ENCODE measurements at regions not wholly inside any gene's neighbourhood (a gene's known extent, or its start where the extent isn't known, plus 50 kb on each side); places are given as distances from the start of the nearest gene placed in this dataset.

GRCh38 chr5:123708074-123708806 lies 196.3 kb downstream of the CSNK1G3 start:
- Histone ChIP-seq H3K4me3 (ENCODE audit: control extremely low read depth in 1 of 5, extremely low read depth in 1 of 5, insufficient read depth in 1 of 5, low read depth in 2 of 5, low read length in 4 of 5) (no peak overlapping the region), H4K20me1 (ENCODE audit: control insufficient read depth, insufficient read depth, low read length, poor library complexity, severe bottlenecking) (no peaks in the 10 kb centered on the region), H2AFZ (ENCODE audit: insufficient read depth, low read depth, low read length, poor library complexity, severe bottlenecking) (no peak overlapping the region), H3K4me1 (ENCODE audit: control insufficient read depth in 2 of 2, insufficient read depth in 2 of 2, low read length in 2 of 2) (no peaks in the 10 kb centered on the region), H3K79me2 (ENCODE audit: control insufficient read depth, insufficient read depth, low read length) (no peaks in the 10 kb centered on the region), H3K4me2 (replicated peaks; ENCODE audit: low read depth, low read length, poor library complexity, severe bottlenecking) (no peak overlapping the region), H3K9me3 (ENCODE audit: control extremely low read depth in 1 of 3, control insufficient read depth in 2 of 3, insufficient read depth in 1 of 3, low read length in 2 of 3) (peaks cover 3 to 6% (median 4%) of the 10 kb centered on the region in 3 donors), H3K27ac (ENCODE audit: low read length in 2 of 2) (no peak overlapping the region), H3K27me3 (replicated peaks in 1 of 4; ENCODE audit: control extremely low read depth in 1 of 4, control insufficient read depth in 3 of 4, insufficient read depth in 4 of 4, low read length in 3 of 4) (no peaks in the 10 kb centered on the region), H3K9ac (ENCODE audit: low read length) (no peak overlapping the region), H3K36me3 (replicated peaks in 1 of 2; ENCODE audit: control extremely low read depth in 1 of 2, control insufficient read depth in 1 of 2, extremely low read depth in 1 of 2, insufficient read depth in 2 of 2, low read length in 1 of 2) (no peaks in the 10 kb centered on the region)
- no peak for ATAC-seq (ENCODE audit: low read depth)
- ChIA-PET POLR2A (no interaction called here), CTCF (no interaction called here)
- Mint-ChIP-seq H3K9me3 (ENCODE audit: insufficient read depth) (peaks cover 16% of the 10 kb centered on the region), H3K27me3 (no peaks in the 10 kb centered on the region), H3K4me3 (no peak overlapping the region), H3K27ac (no peak overlapping the region), H3K4me1 (no peaks in the 10 kb centered on the region)
- WGBS (ENCODE audit: insufficient coverage): 94% methylated on average over 2 of the region's 3 CpGs
- intact Hi-C loops (cut with micrococcal nuclease): no loop called here
- TF ChIP-seq EZH2 (IDR thresholded peaks at IDR 0.05; ENCODE audit: borderline replicate concordance, insufficient read depth, low read depth, low read length, poor library complexity, severe bottlenecking) (no peak), CTCF (IDR thresholded peaks at IDR 0.05) (no peak)
- DNase-seq: no peak

GRCh38 chr5:123706531-123706930 lies 194.6 kb downstream of the CSNK1G3 start:
- CTCF ChIA-PET: no interaction called here
- POLR2A ChIA-PET: no interaction called here
- no peak overlapping the region for H3K9ac ChIP-seq (ENCODE audit: low read length)
- H2AFZ ChIP-seq (ENCODE audit: insufficient read depth, low read depth, low read length, poor library complexity, severe bottlenecking): no peak overlapping the region
- H3K4me3 ChIP-seq (ENCODE audit: control extremely low read depth in 1 of 5, extremely low read depth in 1 of 5, insufficient read depth in 1 of 5, low read depth in 2 of 5, low read length in 4 of 5): no peak overlapping the region
- no peak overlapping the region for H3K27ac Mint-ChIP-seq
- no peaks in the 10 kb centered on the region for H3K27me3 Mint-ChIP-seq
- H3K4me1 Mint-ChIP-seq: no peaks in the 10 kb centered on the region
- TF ChIP-seq EZH2 (IDR thresholded peaks at IDR 0.05; ENCODE audit: borderline replicate concordance, insufficient read depth, low read depth, low read length, poor library complexity, severe bottlenecking) (no peak), CTCF (IDR thresholded peaks at IDR 0.05) (no peak)
- DNase-seq: no peak
- H3K79me2 ChIP-seq (ENCODE audit: control insufficient read depth, insufficient read depth, low read length): no peaks in the 10 kb centered on the region
- H3K27ac ChIP-seq (ENCODE audit: low read length in 2 of 2): no peak overlapping the region
- no peaks in the 10 kb centered on the region for H3K4me1 ChIP-seq (ENCODE audit: control insufficient read depth in 2 of 2, insufficient read depth in 2 of 2, low read length in 2 of 2)
- H3K36me3 ChIP-seq (replicated peaks in 1 of 2; ENCODE audit: control extremely low read depth in 1 of 2, control insufficient read depth in 1 of 2, extremely low read depth in 1 of 2, insufficient read depth in 2 of 2, low read length in 1 of 2): no peaks in the 10 kb centered on the region
- H3K4me2 ChIP-seq (replicated peaks; ENCODE audit: low read depth, low read length, poor library complexity, severe bottlenecking): no peak overlapping the region
- peaks cover 0 to under 1% (median 0%) of the 10 kb centered on the region in 4 experiments for H3K27me3 ChIP-seq (replicated peaks in 1 of 4; ENCODE audit: control extremely low read depth in 1 of 4, control insufficient read depth in 3 of 4, insufficient read depth in 4 of 4, low read length in 3 of 4)
- no peak for ATAC-seq (ENCODE audit: low read depth)
- H3K9me3 ChIP-seq (ENCODE audit: control extremely low read depth in 1 of 3, control insufficient read depth in 2 of 3, insufficient read depth in 1 of 3, low read length in 2 of 3): peaks cover 0 to 6% (median 3%) of the 10 kb centered on the region in 3 donors
- intact Hi-C loops (cut with micrococcal nuclease): no loop called here
- H4K20me1 ChIP-seq (ENCODE audit: control insufficient read depth, insufficient read depth, low read length, poor library complexity, severe bottlenecking): no peaks in the 10 kb centered on the region
- H3K9me3 Mint-ChIP-seq (ENCODE audit: insufficient read depth): peaks cover 8% of the 10 kb centered on the region
- H3K4me3 Mint-ChIP-seq: no peak overlapping the region
